ENCODE measurements at regions not wholly inside any gene's neighbourhood (a gene's known extent, or its start where the extent isn't known, plus 50 kb on each side); places are given as distances from the start of the nearest gene placed in this dataset.

GRCh38 chr1:25066731-25067517, 136.8 kb upstream of the RUNX3 start:
- H3K4me1 ChIP-seq (ENCODE audit: control insufficient read depth, extremely low read depth, insufficient read depth, low read length) = no peaks in the 10 kb centered on the region
- no peak for DNase-seq (ENCODE audit: low read depth in 2 of 2)
- no peaks in the 10 kb centered on the region for H3K79me2 ChIP-seq (ENCODE audit: control insufficient read depth, insufficient read depth, low read length)
- no peak overlapping the region for H2AFZ ChIP-seq (ENCODE audit: low read length)
- H4K20me1 ChIP-seq (ENCODE audit: control insufficient read depth, extremely low read depth, insufficient read depth, low read length) = no peaks in the 10 kb centered on the region
- no peak overlapping the region for H3K4me2 ChIP-seq (ENCODE audit: extremely low read depth, insufficient read depth, low read length)
- no peak overlapping the region for H3K4me3 ChIP-seq (replicated peaks in 1 of 4; ENCODE audit: control extremely low read depth in 1 of 4, insufficient read depth in 1 of 4, low read depth in 3 of 4, low read length in 4 of 4)
- peaks cover 15% of the 10 kb centered on the region for H3K27me3 ChIP-seq (ENCODE audit: control insufficient read depth, insufficient read depth, low read length)
- TF ChIP-seq CTCF (conservative IDR thresholded peaks at IDR 0.05 in 1 of 2, IDR thresholded peaks at IDR 0.05 in 1 of 2; ENCODE audit: low read depth in 1 of 2, low read length in 2 of 2) = no peak
- TF ChIP-seq EZH2 (IDR thresholded peaks at IDR 0.05; ENCODE audit: low read length, missing control alignments) = no peak
- no peak overlapping the region for H3K27ac ChIP-seq (ENCODE audit: insufficient read depth, low read length)
- no peak overlapping the region for H3K9ac ChIP-seq (ENCODE audit: insufficient read depth, low read length)
- no peaks in the 10 kb centered on the region for H3K36me3 ChIP-seq (ENCODE audit: control insufficient read depth, insufficient read depth, low read length)
- H3K9me3 ChIP-seq (ENCODE audit: control insufficient read depth, insufficient read depth, low read depth, low read length) = no peaks in the 10 kb centered on the region

GRCh38 chr1:25066256-25066655, 136.2 kb upstream of the RUNX3 start:
- no peaks in the 10 kb centered on the region for H4K20me1 ChIP-seq (ENCODE audit: control insufficient read depth, extremely low read depth, insufficient read depth, low read length)
- no peak overlapping the region for H2AFZ ChIP-seq (ENCODE audit: low read length)
- H3K27me3 ChIP-seq (ENCODE audit: control insufficient read depth, insufficient read depth, low read length) = peaks cover 16% of the 10 kb centered on the region
- H3K27ac ChIP-seq (ENCODE audit: insufficient read depth, low read length) = no peak overlapping the region
- no peak overlapping the region for H3K4me3 ChIP-seq (replicated peaks in 1 of 4; ENCODE audit: control extremely low read depth in 1 of 4, insufficient read depth in 1 of 4, low read depth in 3 of 4, low read length in 4 of 4)
- H3K9ac ChIP-seq (ENCODE audit: insufficient read depth, low read length) = no peak overlapping the region
- H3K79me2 ChIP-seq (ENCODE audit: control insufficient read depth, insufficient read depth, low read length) = no peaks in the 10 kb centered on the region
- TF ChIP-seq CTCF (conservative IDR thresholded peaks at IDR 0.05 in 1 of 2, IDR thresholded peaks at IDR 0.05 in 1 of 2; ENCODE audit: low read depth in 1 of 2, low read length in 2 of 2) (no peak), EZH2 (IDR thresholded peaks at IDR 0.05; ENCODE audit: low read length, missing control alignments) (no peak)
- no peaks in the 10 kb centered on the region for H3K9me3 ChIP-seq (ENCODE audit: control insufficient read depth, insufficient read depth, low read depth, low read length)
- no peak overlapping the region for H3K4me2 ChIP-seq (ENCODE audit: extremely low read depth, insufficient read depth, low read length)
- peak; percentile 9 to 71 for DNase-seq (ENCODE audit: low read depth in 2 of 2)
- no peaks in the 10 kb centered on the region for H3K36me3 ChIP-seq (ENCODE audit: control insufficient read depth, insufficient read depth, low read length)
- H3K4me1 ChIP-seq (ENCODE audit: control insufficient read depth, extremely low read depth, insufficient read depth, low read length) = no peaks in the 10 kb centered on the region

- H2AFZ ChIP-seq (ENCODE audit: low read length) = no peak overlapping the region
- H3K4me1 ChIP-seq (ENCODE audit: control insufficient read depth, extremely low read depth, insufficient read depth, low read length) = no peaks in the 10 kb centered on the region
- DNase-seq (ENCODE audit: low read depth in 2 of 2) = peak; percentile 57 to 71
- TF ChIP-seq CTCF (conservative IDR thresholded peaks at IDR 0.05 in 1 of 2, IDR thresholded peaks at IDR 0.05 in 1 of 2; ENCODE audit: low read depth in 1 of 2, low read length in 2 of 2) (no peak), EZH2 (IDR thresholded peaks at IDR 0.05; ENCODE audit: low read length, missing control alignments) (no peak)
- peaks cover 16% of the 10 kb centered on the region for H3K27me3 ChIP-seq (ENCODE audit: control insufficient read depth, insufficient read depth, low read length)
- no peak overlapping the region for H3K4me3 ChIP-seq (replicated peaks in 1 of 4; ENCODE audit: control extremely low read depth in 1 of 4, insufficient read depth in 1 of 4, low read depth in 3 of 4, low read length in 4 of 4)
- no peaks in the 10 kb centered on the region for H3K9me3 ChIP-seq (ENCODE audit: control insufficient read depth, insufficient read depth, low read depth, low read length)
- no peak overlapping the region for H3K27ac ChIP-seq (ENCODE audit: insufficient read depth, low read length)
- no peaks in the 10 kb centered on the region for H3K79me2 ChIP-seq (ENCODE audit: control insufficient read depth, insufficient read depth, low read length)
- no peaks in the 10 kb centered on the region for H3K36me3 ChIP-seq (ENCODE audit: control insufficient read depth, insufficient read depth, low read length)
- no peak overlapping the region for H3K9ac ChIP-seq (ENCODE audit: insufficient read depth, low read length)
- no peak overlapping the region for H3K4me2 ChIP-seq (ENCODE audit: extremely low read depth, insufficient read depth, low read length)
- H4K20me1 ChIP-seq (ENCODE audit: control insufficient read depth, extremely low read depth, insufficient read depth, low read length) = no peaks in the 10 kb centered on the region
Measured at GRCh38 chr1:25065795-25066238, 135.7 kb upstream of the RUNX3 start.
